Endothelial cell of hepatic sinusoid (primary cell): ENCODE measurements at regions not wholly inside any gene's neighbourhood (a gene's known extent, or its start where the extent isn't known, plus 50 kb on each side); places are given as distances from the start of the nearest gene placed in this dataset.
"Not testable (repeated sequence)": the region's sequence is repeated elsewhere in the genome, so short reads cannot be mapped to it uniquely, and the experiment has no call there.

Experiments used
- in situ Hi-C: cut with HindIII; loops from 2 replicates; pipeline ENCODE4 v1.10.0; 2017; ENCODE audit warnings: low sequenced_read_pairs

DNA sequence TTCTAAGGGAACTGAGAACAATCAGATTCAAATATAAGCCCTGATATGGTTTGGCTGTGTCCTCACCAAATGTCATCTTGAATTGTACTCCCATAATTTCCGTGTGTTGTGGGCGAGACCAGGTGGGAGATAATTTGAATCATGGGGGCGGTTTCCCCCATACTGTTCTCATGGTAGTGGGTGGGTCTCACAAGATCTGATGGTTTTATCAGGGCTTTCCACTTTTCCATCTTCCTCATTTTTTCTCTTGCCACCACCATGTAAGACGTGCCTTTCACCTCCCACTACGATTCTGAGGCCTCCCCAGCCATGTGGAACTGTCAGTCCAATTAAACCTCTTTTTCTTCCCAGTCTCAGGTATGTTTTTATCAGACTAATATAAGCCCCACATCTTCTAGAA is 217.8 kb downstream of the ACKR3 start:
- in situ Hi-C loops, result not testable (repeated sequence)

DNA sequence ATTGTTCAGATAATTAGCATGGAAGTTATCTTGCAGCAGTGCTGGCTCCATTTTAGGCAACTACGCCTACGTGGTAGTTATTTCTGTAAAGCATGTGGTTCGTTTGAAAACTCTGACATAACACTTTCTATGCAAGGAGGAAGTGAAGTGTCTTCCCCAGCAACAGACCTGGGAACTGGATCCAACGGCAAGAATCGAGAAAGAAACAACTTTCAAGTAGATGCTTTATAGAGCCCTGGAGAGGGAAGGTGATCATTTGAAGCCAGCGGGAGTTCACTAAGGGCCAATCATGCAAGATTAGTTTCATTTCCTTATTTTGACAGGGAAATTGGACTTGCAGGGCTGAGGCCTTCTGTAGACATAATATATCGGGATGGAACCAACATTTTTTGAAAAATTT is 218.3 kb downstream of the ACKR3 start:
- in situ Hi-C loops, result no loop called here

DNA sequence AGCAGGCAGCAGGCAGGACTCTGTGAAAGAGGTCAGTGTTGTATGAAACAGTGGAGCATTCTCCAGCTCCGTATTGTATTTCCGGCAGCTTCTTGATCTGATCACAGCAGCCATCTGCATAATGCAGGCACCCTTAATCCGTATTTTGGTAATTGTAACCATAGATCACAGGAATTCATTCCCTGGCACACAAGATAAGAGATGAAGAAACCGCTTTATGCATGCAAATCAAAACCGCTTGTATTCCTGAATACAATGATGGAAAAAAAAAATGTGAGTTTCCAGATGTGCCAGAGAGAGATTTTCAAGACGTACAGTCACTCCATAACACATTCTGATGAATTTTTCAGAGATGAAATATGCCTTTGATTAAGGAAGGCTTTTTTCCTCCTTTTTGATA is 221.3 kb downstream of the ACKR3 start:
- in situ Hi-C loops, result no loop called here

DNA sequence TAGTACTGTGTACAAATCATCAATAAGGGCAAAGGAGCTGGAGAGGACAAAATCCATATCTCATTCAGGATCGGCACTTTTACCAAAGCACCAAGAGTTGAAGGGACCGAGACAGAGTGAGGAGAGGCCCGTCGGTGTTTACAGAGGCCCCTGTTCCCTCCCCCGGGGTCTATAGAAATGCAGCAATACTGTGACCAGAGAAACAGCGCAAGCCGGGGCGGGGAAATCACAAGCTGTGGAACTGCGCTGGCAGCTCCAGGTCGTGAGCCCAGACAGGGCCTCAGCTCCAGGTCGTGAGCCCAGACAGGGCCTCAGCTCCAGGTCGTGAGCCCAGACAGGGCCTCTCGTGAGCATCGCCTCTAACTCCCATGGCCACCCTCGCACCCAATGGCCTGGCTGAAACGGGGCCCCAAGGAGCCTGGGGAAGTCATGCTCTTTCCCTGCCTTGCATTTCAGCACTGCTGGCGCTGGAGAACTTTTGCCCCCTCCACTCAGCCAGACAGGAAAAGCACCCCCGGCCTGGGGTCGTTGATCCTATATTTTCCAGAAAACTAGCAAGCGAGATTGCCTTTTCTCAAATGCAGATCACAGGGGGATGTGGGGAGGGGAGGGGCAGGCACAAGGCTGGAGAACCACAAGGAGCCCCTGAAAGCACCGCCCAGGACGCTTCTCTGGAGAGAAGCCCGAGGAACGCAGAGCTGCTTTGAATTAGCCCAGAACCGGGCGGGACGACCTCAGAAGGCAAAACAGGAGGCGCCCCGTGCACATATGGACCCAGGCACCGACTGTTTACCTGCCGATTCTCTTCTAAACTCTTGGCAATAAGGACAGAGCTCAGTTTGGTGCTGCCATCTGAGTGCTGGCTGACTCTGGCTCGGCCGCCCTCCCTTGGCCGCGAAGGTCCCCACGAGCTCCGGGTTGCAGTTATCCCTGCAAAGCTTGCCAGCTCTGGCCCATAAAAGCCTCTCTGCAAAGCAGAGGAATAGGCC is 223.7 kb downstream of the ACKR3 start:
- in situ Hi-C loops, result no loop called here

DNA sequence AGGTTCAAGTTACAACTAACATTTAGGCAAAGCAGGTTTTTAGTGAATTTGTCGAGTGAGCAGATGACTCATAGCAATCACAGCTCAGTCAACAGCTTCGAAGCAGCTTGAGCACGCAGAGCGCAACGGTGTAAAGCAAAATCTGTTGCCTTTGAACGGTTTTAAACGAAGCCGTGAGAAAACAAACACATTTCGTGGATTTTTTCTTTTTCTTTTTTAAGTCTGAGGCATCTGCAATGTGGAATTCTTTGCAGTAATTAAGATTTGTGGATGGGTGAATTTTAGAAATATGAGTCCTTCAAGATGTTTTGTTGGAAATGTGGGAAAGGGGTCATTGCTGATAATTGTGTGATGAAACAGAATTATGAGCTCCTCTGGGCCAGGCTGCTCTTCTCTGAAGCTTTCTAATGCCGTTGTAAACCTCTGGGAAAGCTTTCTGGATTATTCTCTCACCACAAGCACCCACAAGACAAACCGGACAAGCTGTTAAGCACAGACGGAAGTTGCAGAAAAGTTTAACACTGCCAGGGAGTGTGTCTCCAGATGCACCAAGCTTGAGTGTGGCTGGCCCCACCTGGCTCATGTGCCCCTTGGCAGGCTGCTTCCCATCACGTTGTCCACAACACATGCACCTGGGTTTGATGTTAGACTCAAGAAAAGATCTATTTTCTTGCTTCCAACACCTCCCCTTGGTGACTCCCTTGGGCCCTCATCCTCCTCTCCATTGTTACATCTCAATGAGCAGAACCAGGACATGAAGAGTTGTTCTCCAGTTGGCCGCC is 224.7 kb downstream of the ACKR3 start:
- in situ Hi-C loops, result no loop called here

DNA sequence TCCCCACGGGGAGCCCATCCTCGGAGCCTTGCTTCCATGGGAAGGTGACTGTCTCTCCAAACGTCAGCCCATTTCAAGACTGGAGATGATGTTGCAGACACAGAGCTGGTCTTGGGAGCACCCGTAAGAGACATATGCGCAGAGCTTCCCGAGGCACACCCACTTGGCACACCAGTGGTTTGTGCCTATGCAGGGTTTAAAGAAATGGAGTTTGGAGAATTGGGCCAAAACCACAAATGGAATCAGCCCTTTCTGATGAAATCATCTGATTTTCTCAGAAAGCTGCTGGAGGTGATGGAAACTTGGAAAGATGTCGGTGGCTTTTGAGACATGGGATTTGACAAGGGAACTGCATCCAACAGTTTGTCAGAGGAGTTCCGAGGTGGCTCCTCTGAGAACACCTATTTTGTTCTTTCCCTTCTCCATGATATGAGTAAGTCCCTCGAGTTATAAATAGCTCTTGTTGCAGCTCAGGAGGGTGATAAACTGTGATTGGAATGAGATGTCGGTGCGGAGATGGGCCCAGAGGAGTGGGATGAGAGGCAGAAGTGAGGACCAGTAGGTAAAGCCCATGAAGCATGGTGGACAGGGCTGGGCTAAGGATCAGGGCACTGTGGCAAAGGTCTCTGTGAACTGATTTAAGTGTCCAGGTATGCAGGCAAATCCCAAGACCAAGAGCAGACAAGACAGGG is 225.7 kb downstream of the ACKR3 start:
- in situ Hi-C loops, result loop anchor here (5.0 kb wide), 1 partner anchor 68 kb away; no protein-coding TSS in a partner anchor

DNA sequence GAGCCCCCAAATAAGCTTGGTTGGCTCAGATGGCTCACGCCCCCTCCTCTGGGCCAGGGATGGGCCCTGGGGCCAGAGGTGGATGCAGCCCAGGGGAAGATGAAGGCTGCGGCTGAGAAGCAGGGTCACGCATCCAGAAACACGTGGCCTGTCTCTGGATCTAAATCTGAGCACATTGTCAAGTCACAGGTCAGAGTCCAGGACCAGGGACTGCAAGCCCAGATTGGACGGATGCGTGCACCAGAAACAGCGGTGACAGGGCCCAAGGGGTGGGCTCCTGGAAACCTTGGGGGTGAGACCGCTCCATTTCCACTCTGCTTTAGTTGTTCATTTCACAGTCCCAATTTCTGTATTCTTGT is 226.2 kb downstream of the ACKR3 start:
- in situ Hi-C loops, result loop anchor here (5.0 kb wide), 1 partner anchor 69 kb away; no protein-coding TSS in a partner anchor

DNA sequence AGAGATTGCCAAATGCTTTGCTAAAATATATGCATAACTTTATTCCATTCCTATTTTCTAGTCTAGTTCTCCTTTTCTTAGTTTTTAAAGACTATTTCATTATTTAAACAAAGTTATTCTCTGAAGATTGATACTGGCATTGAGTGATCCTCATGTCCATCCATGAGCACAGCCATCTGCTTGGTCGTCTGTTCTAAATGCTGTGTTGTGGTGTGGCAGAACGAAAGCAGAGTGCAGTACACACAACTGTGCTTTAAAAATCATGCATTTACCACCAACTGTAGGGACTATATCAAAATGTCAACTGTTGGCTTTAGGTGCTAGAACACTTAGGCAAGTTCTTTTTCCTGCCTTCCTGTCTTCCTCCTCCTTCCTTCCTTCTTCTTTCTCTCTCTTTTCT is 226.6 kb downstream of the ACKR3 start:
- in situ Hi-C loops, result loop anchor here (5.0 kb wide), 1 partner anchor 69 kb away; no protein-coding TSS in a partner anchor

DNA sequence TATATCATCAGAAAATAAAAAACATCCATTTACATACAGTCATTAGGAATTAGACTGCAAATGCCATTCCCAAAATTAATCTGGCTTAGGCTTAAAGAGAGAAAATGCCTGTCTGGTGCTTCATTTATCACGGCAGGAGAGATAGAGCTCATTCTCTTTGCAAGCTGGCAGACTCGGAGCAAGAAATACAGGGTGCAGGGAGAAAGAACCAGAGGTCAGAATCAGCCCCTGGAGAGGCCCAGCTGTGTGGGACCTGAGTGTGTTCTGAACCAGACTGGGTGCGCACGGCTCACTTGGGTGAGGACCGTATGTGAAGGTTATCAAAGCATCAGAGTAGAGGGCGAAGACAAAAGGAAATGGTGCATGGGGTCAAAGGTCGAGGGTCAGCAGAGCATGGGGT is 227.8 kb downstream of the ACKR3 start:
- in situ Hi-C loops, result loop anchor here (5.0 kb wide), 1 partner anchor 70 kb away; no protein-coding TSS in a partner anchor

DNA sequence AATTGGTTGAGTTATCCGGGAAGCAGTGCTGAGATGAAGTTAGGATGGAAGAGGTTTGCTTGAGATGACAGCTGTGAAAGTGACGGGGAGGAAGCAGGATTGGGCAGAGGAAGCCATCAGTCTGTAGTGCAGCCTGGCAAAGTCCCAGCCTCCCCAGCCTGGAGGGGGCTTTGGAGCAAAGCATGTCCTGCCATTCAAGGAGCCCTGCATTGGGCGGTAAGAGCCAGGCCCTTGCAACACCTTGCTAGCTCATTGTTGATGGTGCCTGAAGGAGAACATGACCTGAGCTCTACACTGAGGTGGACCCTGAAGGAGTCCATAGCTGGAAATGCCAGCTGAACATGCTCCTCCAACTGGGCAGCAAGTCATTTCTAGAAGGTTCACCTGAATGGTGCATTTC is 228.9 kb downstream of the ACKR3 start:
- in situ Hi-C loops, result loop anchor here (5.0 kb wide), 1 partner anchor 71 kb away; no protein-coding TSS in a partner anchor

DNA sequence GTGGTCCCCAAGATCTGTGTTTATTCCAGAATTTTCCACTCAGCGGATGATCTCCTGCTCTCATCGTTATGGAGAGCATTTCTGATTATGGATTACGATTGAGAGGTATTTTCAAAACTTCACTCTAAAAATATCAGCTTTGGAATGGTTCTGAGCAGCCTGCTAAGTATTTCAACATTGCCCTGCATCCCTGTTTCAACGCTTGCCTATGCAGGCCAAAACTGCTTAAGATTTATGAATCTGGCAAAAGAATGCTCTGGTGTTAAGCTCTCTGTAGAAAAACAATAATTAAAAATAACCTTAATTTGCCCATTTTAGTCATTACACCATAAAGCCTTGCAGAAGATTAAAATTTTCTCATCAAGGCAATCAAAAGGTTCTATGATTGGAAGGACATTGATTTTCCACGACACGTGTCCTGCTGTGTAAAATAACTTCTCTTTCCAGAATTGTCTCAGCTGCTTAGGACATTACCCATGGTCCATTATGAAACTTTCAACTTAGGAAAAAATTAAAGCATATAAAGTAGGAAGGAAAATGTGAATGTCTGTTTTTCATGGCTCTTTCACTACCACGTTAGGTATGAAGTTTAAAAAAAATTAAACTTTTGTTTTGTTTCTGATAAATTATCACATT is 229.9 kb downstream of the ACKR3 start:
- in situ Hi-C loops, result loop anchor here (5.0 kb wide), 1 partner anchor 72 kb away; no protein-coding TSS in a partner anchor

DNA sequence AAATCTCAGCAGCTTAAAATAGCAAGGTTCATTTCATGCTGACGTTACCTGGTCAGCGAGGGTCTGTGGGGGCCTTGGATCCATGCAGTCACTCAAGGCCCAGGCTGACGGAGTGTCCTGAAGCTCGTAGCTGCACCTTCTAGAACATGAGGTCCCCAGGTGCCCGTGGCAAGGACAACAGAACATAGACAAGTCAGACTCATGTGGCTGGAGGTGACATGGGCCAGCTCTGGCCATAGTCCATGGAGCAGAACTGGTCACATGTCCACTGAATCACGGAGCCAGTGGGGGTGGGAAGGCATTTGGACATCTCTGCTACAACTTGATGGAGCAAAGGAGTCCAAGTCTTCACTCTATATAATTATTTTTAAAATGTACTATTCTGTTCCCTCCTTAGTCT is 233.2 kb downstream of the ACKR3 start:
- in situ Hi-C loops, result no loop called here

DNA sequence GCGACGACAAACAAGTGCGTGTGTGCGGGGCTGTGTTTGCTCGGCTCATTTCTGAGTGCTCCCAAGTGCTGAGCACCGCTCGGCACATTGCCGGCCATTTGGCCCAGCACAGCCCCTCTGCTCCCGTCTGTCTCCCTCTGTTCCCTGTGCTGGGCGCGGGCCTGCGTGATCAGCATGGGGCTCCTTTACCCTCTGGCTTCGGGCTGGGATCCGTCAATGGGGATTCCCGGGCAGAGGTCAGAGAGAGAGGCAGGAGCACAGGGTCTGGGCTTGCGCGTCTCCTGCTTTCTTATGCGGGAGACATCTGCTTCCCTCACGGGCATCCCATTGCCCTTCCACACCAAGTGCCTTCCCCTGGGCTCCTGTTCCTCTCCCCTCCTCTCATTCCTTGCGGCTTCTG is 234.0 kb downstream of the ACKR3 start:
- in situ Hi-C loops, result no loop called here

DNA sequence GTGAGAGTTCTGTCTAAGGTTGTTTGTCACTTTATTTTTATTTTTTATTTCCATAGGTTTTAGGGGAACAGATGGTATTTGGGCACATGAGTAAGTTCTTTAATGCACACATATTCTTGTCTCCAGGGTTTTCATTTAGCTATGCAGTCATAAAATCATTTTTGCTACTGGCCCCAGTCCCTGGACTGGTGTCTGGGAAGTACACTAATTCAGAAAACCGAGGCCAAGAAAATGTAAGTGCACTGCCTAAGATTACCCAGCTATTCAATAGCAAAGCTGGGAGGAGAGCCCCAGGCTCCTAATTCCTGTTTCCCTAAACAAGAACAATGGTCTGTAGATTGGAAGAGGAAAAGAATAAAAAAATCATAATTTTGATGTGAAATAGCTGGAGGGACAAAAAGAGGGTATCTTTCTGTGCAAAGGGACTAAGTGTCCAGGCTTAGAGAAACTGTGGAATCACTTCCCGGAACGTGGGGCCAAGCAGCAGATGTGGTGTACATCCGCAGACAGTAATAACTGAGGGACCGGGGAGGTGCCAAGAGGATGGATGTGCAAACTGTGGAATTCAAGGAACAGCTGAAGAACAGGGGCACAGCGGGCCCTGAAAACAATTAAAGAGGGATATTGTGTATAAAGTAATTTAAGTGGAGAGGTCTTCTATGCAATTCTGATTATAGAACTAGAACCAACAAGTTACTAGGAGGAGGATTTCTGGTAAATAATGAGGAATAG is 236.3 kb downstream of the ACKR3 start:
- in situ Hi-C loops, result no loop called here

DNA sequence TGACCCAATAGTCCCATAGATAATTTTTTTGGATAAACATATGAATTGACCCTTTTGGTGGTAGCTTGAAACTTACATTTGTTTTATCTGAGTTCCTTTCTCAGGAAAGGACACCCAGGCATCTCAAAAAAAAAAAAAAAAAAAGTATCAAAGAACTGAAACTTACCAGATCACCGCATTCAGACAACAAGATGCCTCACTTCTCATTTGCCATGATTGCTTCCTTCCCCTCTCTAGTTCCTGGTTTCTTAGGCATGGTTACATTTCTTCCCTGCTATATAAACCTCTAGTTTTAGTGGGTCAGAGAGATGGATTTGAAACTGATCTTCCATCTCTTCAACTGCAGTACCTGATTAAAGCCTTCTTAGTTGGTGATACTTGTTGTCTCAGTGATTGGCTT is 240.1 kb downstream of the ACKR3 start:
- in situ Hi-C loops, result no loop called here

DNA sequence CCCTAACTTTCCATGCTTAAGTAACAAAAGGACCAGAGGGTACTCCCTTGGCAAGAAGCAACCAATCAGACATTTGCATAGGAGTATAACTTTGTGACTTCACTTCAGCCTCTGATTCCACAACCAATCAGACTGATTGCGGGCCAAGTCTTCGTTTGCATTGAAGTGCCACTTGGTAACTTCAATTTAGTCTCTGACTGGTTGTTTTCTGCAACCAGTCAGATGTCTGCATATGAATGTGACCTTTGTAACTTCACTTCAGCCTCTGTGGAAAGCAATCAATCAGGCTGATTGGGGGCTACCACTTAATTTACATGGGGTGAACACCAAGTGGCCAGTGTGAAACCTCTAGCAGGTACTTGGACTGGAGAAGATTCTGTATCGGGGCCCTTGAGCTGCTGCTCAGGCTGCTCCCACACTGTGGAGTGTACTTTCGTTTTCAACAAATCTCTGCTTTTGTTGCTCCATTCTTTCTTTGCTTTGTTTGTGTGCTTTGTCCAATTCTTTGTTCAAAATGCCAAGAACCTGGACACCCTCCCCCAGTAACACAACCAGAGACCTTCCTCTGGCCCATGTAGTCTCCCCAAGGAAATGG is 241.5 kb downstream of the ACKR3 start:
- in situ Hi-C loops, result no loop called here

DNA sequence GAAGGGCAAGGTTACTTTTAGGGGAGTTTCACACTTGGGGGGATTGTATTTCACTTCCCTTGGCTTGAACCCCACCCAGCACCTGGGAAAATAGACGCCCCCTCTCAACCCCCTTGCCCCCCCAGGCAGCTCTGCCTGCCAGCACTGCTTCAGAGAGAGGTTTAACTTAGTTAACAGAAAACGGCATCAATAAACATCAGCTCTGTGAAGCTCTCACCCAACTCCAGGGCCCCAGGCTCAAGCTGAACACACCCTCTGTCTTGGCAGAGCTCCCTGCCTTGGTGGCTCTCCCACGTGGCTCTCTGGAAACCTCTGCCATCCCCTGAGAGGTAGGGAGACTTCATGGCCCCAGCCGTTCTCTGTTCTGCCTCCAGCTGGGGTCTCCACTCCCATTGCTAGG is 244.1 kb downstream of the ACKR3 start:
- in situ Hi-C loops, result no loop called here

DNA sequence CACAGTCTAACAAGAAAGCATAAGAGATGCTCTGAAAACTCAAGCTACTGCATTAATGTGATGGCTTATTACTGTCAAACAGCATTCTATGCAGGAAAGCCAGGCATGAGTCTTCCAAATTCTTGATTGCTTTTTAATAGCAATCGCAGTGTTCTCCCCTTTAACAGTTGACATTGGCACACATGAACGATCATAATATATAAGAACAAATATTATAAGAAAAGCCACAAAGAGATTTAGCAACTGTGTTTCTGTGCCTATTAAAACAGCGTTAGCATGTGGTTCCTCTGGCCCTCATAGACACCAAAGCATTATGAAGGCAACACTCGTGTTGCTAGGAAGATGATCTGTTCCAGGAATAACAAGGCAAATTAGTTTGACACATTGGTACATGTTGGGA is 245.0 kb downstream of the ACKR3 start:
- in situ Hi-C loops, result no loop called here

DNA sequence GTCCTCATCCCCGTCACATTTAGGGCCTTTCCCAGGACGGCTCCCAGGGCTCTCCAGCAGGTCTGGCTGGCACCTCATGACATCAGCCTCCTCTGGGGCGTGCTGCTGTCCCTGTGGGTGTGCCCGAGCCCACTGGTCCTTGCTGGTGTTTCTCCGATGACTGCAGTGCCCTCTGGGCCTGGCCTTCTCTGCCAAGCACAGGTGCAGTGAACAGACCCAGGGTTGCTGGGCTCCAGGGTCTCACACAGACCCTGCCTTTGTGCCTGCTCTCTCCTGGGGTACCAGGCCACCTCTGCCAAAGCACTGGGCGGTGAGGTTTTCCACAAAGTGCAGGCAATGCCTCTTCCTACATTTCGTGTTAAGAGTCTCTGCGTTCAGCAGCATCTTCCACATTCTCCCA is 246.1 kb downstream of the ACKR3 start:
- in situ Hi-C loops, result no loop called here
